Caki2 (cell line): ENCODE measurements at regions not wholly inside any gene's neighbourhood (a gene's known extent, or its start where the extent isn't known, plus 50 kb on each side); places are given as distances from the start of the nearest gene placed in this dataset.

Experiments
- DNase-seq: peaks from one replicate; pipeline ENCODE4 v3.0.0-alpha.2; 2015; ENCODE audit warnings: low read depth
- in situ Hi-C: cut with HindIII; loops from 2 replicates; pipeline ENCODE4 v1.10.0; 2016; ENCODE audit warnings: low sequenced_read_pairs, low pct_unique_long_range_greater_than_20kb, mixed read lengths

DNA sequence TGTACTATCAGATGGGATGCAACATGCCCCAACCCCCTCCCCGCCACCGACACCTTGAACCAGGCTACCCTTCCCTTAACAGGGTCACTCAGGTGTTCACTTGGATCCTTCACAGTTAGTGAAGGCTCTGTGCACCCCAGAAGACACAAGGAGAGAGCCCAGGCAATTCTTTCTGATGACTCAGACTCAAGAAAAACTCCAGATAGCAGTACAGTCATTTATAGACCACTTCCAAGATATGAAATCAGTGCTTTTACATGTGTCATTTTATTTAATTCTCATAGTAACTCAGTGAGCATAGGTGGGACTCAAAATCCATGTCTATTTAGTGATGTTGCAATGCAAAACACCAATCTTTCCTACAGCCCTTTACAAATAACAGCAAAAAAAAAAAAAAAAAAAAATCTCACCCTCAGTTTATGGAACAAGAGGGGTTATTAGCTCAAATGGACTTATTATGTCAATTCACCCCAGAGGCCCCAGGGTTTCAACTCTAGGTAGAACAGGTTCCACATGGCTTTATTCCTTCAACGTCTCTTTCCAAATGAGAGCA is 71.9 kb downstream of the FOXD1 start:
- DNase-seq = no peak
- in situ Hi-C loops = no loop called here

DNA sequence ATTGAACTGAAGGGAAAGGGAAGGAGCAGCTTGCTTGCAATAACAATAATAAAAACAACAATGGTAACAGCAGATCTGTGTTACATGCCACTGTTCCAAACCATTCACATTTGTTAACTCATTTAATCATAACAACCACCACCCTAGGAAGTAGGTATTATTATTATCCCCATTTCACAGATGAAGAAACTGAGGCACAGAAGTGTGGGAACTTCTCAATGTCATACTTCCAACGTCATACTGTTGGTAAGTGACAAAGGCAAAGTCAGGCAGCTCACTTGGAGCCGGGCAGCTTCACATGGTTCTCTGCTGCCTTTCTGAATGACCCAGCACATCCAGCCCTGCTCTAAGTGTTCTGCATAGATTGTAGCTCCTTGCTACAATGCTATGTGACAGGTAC is 72.6 kb downstream of the FOXD1 start:
- in situ Hi-C loops = no loop called here

DNA sequence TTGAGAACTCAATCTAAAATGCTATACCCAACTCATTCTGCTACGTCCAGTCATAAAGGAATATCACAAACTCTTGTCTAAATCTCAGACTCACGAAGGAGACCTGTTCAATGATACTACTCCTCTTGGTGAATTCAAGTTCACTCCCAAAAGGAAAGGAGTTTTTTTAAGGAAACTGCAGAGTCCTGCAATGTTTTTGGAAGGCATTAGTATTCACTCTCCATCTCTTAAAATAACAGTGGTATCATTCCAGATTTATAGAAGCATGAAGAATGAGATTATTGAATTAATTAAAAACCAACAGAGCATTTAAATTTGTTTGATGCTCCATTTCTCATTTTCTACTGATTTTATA is 73.4 kb downstream of the FOXD1 start:
- no peak for DNase-seq
- in situ Hi-C loops = no loop called here

More for the DNA sequence above, 72.6 kb downstream of the FOXD1 start:
- no peak for DNase-seq

DNA sequence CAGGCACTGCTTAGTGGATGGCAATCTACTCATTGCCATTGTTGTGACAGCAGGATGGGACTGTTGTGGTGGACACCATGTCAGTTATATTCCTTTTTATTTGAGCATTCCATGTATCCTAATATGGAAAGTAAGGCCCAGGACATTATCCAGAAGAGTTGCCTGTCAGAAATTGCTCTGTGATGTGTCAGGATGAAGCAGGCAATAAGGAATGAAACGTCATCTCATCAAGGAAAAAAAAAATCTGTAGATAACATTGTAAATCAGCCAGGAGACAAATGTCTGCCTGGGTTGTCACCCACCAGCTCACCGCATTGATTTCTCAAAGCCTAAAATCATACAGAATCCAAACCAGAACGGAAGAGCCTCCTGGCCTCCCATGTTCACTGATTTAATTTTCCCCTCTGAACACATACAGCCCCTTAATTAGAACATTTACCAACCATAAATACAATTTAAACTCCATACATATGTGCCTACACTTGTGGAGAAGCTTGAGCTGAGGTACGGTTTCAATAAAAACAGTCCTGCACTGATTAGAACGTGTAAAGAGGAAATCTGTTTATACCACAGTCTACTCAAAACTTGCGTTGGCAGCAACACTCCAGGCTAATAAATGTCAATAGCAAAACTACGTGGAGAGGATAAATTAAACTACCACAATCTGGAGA is 73.9 kb downstream of the FOXD1 start:
- no peak for DNase-seq
- in situ Hi-C loops = no loop called here

DNA sequence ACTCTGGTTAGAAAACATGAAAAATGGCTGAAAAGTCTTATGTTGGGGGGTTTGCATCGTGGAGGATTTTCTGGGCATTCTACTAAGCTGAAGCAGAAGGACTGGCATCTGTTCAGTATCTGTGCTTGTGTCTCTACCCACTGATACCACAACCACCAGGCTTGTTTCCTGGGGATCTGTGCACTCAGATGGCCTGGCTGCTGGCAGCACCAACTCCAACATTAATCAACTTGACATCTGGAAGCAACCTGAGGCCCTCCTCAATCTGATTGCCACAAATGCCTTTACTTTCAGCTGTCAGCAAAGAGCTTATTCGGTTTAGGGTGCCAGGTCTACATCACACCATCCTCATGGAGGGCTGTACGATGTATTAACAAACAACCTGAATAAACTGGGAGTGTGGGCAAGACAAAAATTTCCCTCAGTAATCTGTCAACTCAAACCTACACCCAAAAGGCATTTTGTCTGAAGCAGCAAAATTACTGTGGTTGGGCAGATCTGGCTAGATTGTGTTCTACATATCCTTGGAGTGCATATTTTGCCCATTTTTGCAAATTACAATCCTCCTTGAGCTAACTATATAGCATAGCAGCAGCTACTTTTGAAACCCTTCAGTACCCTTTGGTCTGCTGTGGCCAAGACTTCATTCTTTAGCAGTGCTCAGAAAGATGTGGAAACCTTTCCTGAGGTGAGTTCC is 74.6 kb downstream of the FOXD1 start:
- in situ Hi-C loops = no loop called here
- no peak for DNase-seq

DNA sequence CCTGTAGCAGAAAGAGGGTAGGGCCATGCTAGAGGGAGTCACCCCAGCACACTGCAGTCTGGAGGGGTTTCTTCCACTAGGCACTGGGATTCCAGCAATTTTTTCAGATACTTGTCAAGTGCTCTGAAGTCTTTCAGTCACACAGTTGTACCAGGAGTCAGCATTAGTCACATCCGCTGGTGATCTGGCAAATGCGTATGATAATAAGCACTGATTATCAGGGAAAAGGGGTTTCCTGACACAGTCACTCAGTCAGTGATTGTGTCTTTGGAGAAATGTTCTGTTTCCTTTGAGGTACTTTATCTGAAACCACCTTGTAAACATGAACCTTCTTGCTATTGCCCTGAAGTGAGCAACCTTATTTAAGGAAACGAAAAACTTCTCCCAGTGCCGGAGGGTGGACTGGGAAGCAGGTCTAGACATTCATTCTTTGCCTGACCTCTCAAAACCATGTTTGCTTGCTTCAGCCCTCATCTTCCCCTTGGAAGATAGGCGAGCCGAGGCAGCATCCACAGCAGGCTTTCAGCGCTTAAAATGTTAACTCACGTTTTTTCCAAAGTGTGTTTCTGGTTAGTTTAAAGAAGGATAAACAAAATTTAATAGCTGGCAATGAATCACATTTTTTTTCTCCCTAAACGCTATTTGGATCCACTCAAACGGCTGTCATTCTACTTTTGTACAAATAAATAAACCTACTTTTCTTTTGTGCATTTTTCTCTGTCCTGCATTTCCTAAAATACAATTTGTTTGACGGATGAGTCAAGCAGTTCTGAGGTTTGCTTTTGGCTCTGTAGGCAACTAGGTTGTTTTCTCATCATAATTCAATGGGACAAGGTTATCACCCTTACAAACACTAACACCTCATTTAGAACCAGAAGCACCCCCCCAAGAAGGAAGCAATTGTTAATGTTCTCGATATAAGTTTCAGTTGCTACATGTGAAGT is 77.7 kb downstream of the FOXD1 start:
- in situ Hi-C loops = no loop called here
- DNase-seq = peak; percentile 78

DNA sequence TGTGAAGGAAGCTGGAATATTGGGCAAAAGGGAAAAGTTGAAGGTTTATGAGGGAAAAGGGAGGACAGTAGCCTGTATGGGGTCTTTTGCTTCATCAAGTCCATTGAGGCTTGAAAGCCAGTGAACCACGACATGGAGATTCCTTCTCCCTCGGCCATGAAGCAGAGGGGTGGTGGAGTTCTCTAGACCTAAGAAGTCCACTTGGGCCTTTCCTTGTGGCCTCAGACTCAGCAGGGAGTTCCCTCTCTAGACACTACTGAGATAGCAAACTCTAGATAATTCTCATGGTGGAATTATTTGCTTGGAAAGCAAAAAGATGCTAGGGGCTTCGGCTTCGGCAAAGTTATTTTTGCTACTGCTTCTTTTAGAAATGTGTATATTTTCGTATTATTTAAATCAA is 78.5 kb downstream of the FOXD1 start:
- in situ Hi-C loops = no loop called here

DNA sequence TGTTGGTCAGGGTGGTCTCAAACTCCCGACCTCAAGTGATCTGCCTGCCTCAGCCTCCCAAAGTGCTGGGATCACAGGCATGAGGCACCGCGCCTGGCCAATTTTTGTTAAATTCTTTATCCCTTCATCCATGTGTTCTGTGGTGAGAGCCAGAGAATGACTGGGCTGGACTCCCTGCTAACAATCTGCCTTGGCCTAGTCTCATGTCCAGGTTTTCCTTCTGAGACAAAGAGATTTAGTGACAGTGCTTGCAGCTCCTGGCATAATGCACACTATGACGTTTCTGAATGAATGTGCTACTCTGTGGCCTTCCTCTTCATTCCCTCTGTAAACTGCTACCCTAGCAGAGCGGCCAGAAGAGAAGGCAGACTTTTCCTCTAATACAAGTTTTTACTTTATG is 79.3 kb downstream of the FOXD1 start:
- no peak for DNase-seq
- in situ Hi-C loops = no loop called here

More for the DNA sequence above, 78.5 kb downstream of the FOXD1 start:
- peak; percentile 3 for DNase-seq

DNA sequence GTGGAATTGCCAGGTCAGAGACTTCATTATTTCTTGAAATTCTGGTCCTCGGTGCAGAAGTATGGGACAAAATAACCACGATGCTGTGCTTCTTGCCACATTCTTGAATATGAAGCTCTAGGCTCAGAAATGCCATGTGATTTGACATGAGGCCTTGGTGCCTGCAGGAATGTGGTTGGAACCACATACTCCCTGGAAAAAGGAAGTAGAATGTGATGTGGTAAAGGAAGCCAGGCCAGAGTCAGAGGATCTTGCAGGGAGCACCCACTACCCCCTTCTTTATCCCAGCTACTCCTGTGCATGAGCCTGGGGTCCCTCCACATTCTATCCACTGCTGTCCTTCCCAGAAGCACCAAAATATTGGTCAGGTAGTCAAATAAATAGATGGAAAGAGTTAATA is 80.9 kb downstream of the FOXD1 start:
- in situ Hi-C loops = no loop called here
- DNase-seq = no peak

DNA sequence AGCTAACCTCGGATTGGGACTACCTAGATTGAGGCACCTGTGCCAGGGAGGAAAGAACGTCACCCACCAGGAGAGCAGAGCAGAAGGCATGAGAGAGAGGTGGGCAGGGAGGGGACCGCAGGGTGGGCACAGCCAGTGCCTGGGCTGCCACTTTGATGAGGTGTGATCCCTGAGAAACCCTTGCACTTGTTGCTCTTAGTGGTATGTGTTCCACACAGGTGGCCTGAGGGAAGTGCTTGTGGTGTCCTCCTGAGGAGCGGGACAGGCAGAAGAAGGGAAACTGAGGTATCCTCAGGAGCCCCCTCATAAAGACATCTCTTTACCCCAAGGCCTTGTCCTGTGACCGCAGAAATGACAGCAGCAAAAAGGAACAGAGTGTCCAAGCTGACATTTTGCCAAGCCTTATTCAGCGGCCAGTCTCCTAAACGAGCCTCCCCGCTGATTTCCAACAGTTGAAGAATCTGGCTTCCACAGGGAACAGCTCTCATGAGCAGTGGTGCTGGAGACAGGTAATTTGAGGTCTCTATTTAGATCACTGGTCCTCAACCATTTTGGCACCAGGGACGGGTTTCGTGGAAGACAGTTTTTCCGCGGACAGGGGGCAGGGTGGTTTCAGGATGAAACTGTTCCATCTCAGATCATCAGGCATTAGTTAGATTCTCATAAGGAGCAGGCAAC is 82.4 kb downstream of the FOXD1 start:
- no peak for DNase-seq
- in situ Hi-C loops = no loop called here

DNA sequence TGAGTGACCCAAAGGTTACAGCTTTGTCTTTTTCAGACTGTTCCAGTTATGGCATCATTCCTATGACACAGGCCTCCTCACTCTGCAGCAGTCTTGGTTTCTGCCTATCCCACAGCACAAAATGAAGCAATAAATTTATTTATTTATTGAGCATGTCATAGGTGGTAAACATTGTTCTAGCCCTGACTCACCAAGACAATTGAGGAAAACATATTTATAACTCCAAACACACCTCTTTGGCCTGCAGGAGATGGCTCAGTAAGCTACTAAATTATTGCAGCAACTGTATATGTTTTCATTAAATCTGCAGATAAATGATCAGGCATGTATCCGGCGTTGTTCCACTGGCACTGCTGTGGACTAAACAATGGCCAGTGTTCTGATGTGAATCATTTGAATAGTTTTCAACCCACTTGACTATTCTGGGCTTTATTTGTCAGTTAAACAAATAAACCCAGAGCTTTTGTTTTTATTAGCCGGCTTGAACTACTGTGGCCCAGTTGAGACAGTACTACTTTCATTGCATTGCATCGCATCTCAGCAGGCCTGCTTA is 83.2 kb downstream of the FOXD1 start:
- in situ Hi-C loops = no loop called here
- DNase-seq = peak; percentile 20

DNA sequence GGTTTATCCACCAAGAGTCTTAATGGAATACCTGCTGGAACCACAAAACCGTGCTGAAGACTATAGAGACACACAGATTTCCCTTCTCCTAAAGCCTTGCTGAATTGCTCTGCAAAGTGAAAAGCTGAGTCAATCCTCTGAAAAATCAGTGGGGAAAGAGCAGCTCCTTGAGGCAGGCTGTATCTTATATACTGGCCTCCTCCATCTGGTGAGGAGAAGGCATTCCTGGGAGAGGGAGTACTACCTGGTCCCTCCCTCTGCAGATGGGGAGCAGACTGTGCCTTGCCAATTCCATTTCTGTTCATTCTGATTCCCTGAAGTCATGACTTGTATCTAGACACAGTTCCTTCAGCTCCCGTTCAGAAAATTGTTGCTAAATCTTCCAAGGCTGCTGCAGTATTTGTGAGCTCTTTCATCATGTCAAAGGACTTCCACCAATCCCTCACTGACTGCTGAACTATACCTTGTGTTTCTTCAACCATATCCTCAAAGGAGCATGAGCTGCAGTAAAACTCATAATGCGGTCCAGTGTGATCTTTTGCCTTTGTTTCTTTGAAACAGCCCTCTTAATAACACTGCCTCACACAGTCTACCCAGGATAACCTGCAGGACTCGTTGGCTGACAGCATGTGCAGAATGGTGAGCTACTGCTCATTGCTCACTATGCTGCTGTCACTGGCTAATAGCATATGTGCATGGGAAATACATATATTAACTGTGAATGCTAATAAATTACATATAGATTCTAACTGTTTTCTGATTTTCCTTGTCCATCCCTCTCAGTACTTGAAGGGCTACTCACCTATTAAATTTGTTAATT is 84.5 kb downstream of the FOXD1 start:
- DNase-seq = no peak
- in situ Hi-C loops = no loop called here

DNA sequence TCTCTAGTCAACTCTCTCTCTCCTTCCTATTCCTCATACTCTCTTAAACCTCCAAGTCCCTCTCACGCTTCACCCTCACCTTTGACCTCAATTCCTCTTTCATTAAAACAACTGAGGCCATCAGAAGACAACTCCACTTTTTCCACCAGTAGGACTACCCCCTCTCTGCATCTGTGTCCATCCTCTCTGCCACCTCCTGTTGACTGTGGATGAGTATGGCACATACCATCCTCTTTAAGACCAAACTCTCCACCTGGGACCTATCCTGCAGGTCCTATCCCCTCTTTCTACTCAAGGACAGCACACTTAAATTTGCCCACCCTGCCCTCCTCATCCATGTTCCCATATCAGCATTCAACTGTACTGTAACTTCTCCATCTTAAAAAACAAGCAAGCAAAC is 89.2 kb downstream of the FOXD1 start:
- in situ Hi-C loops = no loop called here
- DNase-seq = no peak

DNA sequence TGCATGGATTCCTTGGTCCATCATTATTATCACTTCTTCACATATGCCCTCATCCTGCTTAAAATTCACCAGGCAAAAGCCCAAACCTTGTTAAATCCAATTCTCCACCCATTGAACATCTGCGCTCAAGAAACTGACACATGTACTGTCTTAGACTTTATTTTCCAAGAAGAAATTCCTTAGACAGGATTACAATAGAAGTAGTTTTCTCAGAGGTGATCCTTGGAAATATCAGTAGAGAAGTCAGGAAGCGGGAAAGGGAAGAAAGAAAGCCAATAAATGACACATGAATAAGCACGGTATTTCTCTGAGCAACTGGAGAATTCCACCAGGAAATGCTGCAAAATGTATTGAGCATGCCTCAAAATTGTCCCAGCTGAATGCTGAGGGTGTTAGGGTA is 90.2 kb downstream of the FOXD1 start:
- DNase-seq = no peak
- in situ Hi-C loops = no loop called here

DNA sequence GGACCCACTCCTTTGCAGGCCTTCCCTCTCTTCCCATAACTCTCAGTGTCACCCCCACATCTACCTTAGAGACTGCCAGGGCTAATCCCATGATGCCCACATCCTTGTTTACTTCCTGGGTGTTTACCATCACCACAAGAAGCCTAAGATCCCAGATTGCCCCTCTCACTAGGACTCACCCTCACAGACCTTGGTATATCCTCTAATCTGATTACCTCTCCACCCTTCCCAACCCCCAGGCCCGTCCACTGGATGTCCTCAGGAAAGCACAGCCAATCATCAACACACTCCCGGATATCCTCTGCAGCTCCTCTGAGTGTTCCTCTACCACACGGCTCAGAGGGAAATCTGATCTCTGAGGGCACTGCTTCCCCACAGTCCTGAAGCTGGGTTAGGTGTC is 91.0 kb downstream of the FOXD1 start:
- in situ Hi-C loops = no loop called here
- DNase-seq = no peak

DNA sequence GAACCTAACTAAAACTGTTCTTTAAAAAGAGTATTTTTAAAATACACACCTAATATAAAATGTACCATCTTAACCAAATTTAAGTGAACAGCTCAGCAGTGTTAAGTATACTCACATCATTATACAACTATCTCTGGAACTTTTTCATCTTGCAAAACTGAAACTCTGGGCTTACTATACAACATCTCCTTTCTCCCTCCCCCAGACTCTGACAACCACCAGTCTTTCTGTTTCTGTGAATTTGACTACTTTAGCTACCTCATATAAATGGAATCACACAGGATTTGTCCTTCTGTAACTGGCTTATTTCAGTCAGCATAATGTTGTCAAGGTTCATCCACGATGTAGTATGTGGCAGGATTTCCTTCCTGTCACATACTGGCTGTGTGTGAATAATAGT is 93.5 kb downstream of the FOXD1 start:
- no peak for DNase-seq
- in situ Hi-C loops = no loop called here

DNA sequence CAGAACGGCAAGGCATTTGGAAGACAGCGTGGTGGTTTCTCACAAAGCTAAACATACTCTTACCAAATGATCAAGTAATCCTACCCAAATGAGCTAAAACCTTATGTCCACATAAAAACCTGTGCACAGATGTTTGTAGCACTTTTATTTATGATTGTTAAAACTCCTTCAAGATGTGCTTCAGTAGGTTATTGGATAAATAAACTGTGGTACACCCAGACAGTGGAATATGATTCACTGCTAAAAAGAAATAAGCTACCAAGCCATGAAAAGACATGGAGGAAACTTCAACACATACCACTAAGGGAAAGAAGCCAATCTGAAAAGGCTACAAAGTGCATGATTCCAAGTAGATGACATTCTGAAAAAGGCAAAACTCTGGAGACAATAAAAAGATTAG is 94.2 kb downstream of the FOXD1 start:
- no peak for DNase-seq

More for the DNA sequence above, 94.2 kb downstream of the FOXD1 start:
- in situ Hi-C loops = no loop called here
